Naive thymus-derived CD4-positive, alpha-beta T cell (primary cell): ENCODE measurements at regions not wholly inside any gene's neighbourhood (a gene's known extent, or its start where the extent isn't known, plus 50 kb on each side); places are given as distances from the start of the nearest gene placed in this dataset.

Source experiments
- ATAC-seq: fragments of 150-1000 bp; cut with Tn5 transposase; 2 replicates; pipeline ENCODE4 v1.10.0; 2021; ENCODE audit warnings: mild to moderate bottlenecking, moderate library complexity
- CTCF ChIA-PET: fragments of 350-600 bp; sonication (Branson Sonifier 250); formaldehyde crosslinking; loops from one replicate; lab custom pipeline; 2021; ENCODE audit warnings: antibody characterized with exemption; lab: Charles Lee
- POLR2A ChIA-PET: fragments of 350-600 bp; sonication (Branson Sonifier 250); formaldehyde crosslinking; loops from one replicate; lab custom pipeline; 2021; ENCODE audit warnings: antibody characterized with exemption, inconsistent platforms; lab: Charles Lee
- DNase-seq, 9 donors: peaks; one replicate each; pipeline versions ENCODE4 v3.0.0 to v3.0.0-alpha.2; 2020 to 2022; ENCODE audit warnings: mixed read lengths in 1 of 9
- H3K27ac ChIP-seq: one replicate; pipeline ENCODE4 v1.7.0; 2013; ENCODE audit warnings: mild to moderate bottlenecking, low read depth, low read length, moderate library complexity
- H3K27me3 ChIP-seq, 2 donors: one replicate each; pipeline ENCODE4 v1.7.0; 2013; ENCODE audit warnings: low read length in 2 of 2, mild to moderate bottlenecking in 2 of 2, moderate library complexity in 2 of 2; ENCODE audit not compliant: control insufficient read depth in 2 of 2, insufficient read depth in 2 of 2
- H3K36me3 ChIP-seq, 3 experiments: 1 replicate in 2 of 3; 2 replicates in 1 of 3; pipeline ENCODE4 v1.7.0; 2013; ENCODE audit warnings: low read length in 3 of 3, mild to moderate bottlenecking in 3 of 3, moderate library complexity in 1 of 3; ENCODE audit not compliant: insufficient read depth in 3 of 3, control insufficient read depth in 2 of 3
- H3K4me1 ChIP-seq, 2 donors: one replicate each; pipeline ENCODE4 v1.7.0; 2013; ENCODE audit warnings: low read length in 2 of 2, mild to moderate bottlenecking in 2 of 2, moderate library complexity in 1 of 2; ENCODE audit not compliant: control insufficient read depth in 2 of 2, insufficient read depth in 2 of 2
- H3K4me3 ChIP-seq: 2 replicates; pipeline ENCODE4 v1.7.0; 2013; ENCODE audit warnings: mild to moderate bottlenecking, low read length
- H3K9me3 ChIP-seq, 3 experiments: 1 replicate in 2 of 3; 2 replicates in 1 of 3; pipeline ENCODE4 v1.7.0; 2013; ENCODE audit warnings: low read length in 3 of 3; ENCODE audit not compliant: control insufficient read depth in 2 of 3
- H3K27ac Mint-ChIP-seq, 9 donors: one replicate each; pipeline ENCODE4 v1.8.0; 2020 to 2022; ENCODE audit warnings: mixed read lengths in 9 of 9, mild to moderate bottlenecking in 8 of 9, moderate library complexity in 5 of 9, inconsistent platforms in 2 of 9
- H3K27me3 Mint-ChIP-seq, 5 donors: one replicate each; pipeline ENCODE4 v1.8.0; 2021 to 2022; ENCODE audit warnings: mixed read lengths in 5 of 5, mild to moderate bottlenecking in 1 of 5
- H3K36me3 Mint-ChIP-seq, 5 donors: one replicate each; pipeline ENCODE4 v1.8.0; 2020 to 2022; ENCODE audit warnings: mixed read lengths in 5 of 5, mild to moderate bottlenecking in 3 of 5, inconsistent platforms in 1 of 5
- H3K4me1 Mint-ChIP-seq, 7 donors: one replicate each; pipeline ENCODE4 v1.8.0; 2020 to 2022; ENCODE audit warnings: mixed read lengths in 7 of 7, mild to moderate bottlenecking in 3 of 7, inconsistent platforms in 1 of 7
- H3K4me3 Mint-ChIP-seq, 10 donors: one replicate each; pipeline ENCODE4 v1.8.0; 2020 to 2022; ENCODE audit warnings: mild to moderate bottlenecking in 10 of 10, mixed read lengths in 10 of 10, moderate library complexity in 6 of 10, inconsistent platforms in 2 of 10
- H3K9me3 Mint-ChIP-seq, 11 donors: one replicate each; pipeline ENCODE4 v1.8.0; 2020 to 2022; ENCODE audit warnings: mixed read lengths in 11 of 11, mild to moderate bottlenecking in 4 of 11, inconsistent platforms in 1 of 11, moderate library complexity in 1 of 11
- intact Hi-C, 2 donors: fragments of 100-400 bp; cut with micrococcal nuclease; formaldehyde crosslinking; loops; one replicate each; pipeline ENCODE4 v1.15.1; 2023

GRCh38 chr10:60495338-60496055 is 105.8 kb upstream of the ANK3 start:
- H3K9me3 Mint-ChIP-seq, result no peaks in the 10 kb centered on the region
- H3K4me1 ChIP-seq, result no peaks in the 10 kb centered on the region
- no peaks in the 10 kb centered on the region for H3K27me3 ChIP-seq
- intact Hi-C loops, result no loop called here
- no peaks in the 10 kb centered on the region for H3K27me3 Mint-ChIP-seq
- CTCF ChIA-PET, result no interaction called here
- H3K4me3 Mint-ChIP-seq, result no peak overlapping the region
- no peak overlapping the region for H3K27ac ChIP-seq
- H3K9me3 ChIP-seq, result no peaks in the 10 kb centered on the region
- DNase-seq (no peak), ATAC-seq (no peak)
- H3K4me3 ChIP-seq, result no peak overlapping the region
- POLR2A ChIA-PET, result no interaction called here
- peaks cover 9 to 68% (median 11%) of the 10 kb centered on the region in 7 donors for H3K4me1 Mint-ChIP-seq
- peaks cover 0 to 17% (median 7%) of the 10 kb centered on the region in 5 donors for H3K36me3 Mint-ChIP-seq
- peaks cover 0 to 3% (median 0%) of the 10 kb centered on the region in 3 experiments for H3K36me3 ChIP-seq
- H3K27ac Mint-ChIP-seq, result no peak overlapping the region

- Histone ChIP-seq H3K4me3 (no peak overlapping the region), H3K36me3 (peaks cover 0 to 3% (median 0%) of the 10 kb centered on the region in 3 experiments), H3K9me3 (no peaks in the 10 kb centered on the region), H3K27me3 (no peaks in the 10 kb centered on the region), H3K4me1 (no peaks in the 10 kb centered on the region), H3K27ac (no peak overlapping the region)
- Mint-ChIP-seq H3K36me3 (peaks cover 0 to 24% (median 10%) of the 10 kb centered on the region in 5 donors), H3K4me1 (peaks cover 13 to 70% (median 18%) of the 10 kb centered on the region in 7 donors), H3K27me3 (no peaks in the 10 kb centered on the region), H3K27ac (no peak overlapping the region), H3K9me3 (no peaks in the 10 kb centered on the region), H3K4me3 (no peak overlapping the region)
- ATAC-seq (no peak), DNase-seq (no peak)
- CTCF ChIA-PET, result no interaction called here
- intact Hi-C loops, result no loop called here
- POLR2A ChIA-PET, result no interaction called here
These were observed 105.1 kb upstream of the ANK3 start for GRCh38 chr10:60494774-60495173.

- H3K27ac Mint-ChIP-seq, result no peak overlapping the region
- H3K4me3 ChIP-seq, result no peak overlapping the region
- no peaks in the 10 kb centered on the region for H3K9me3 ChIP-seq
- POLR2A ChIA-PET, result no interaction called here
- peaks cover 3 to 47% (median 16%) of the 10 kb centered on the region in 7 donors for H3K4me1 Mint-ChIP-seq
- intact Hi-C loops, result no loop called here
- H3K36me3 Mint-ChIP-seq, result peaks cover 0 to 32% (median 14%) of the 10 kb centered on the region in 5 donors
- H3K27me3 Mint-ChIP-seq, result no peaks in the 10 kb centered on the region
- ATAC-seq (no peak), DNase-seq (no peak)
- no peaks in the 10 kb centered on the region for H3K4me1 ChIP-seq
- no peaks in the 10 kb centered on the region for H3K27me3 ChIP-seq
- no peak overlapping the region for H3K27ac ChIP-seq
- no peak overlapping the region for H3K4me3 Mint-ChIP-seq
- peaks cover 0 to 1% (median 0%) of the 10 kb centered on the region in 11 donors for H3K9me3 Mint-ChIP-seq
- peaks cover 0 to 3% (median 0%) of the 10 kb centered on the region in 3 experiments for H3K36me3 ChIP-seq
- CTCF ChIA-PET, result no interaction called here
These were observed 101.5 kb upstream of the ANK3 start for GRCh38 chr10:60491162-60491561.

GRCh38 chr10:60490013-60490412 is 100.3 kb upstream of the ANK3 start:
- H3K4me1 Mint-ChIP-seq, result peaks cover 3 to 49% (median 23%) of the 10 kb centered on the region in 7 donors
- H3K9me3 Mint-ChIP-seq, result peaks cover 0 to 1% (median 0%) of the 10 kb centered on the region in 11 donors
- no peak overlapping the region for H3K27ac Mint-ChIP-seq
- no peak for DNase-seq
- no peaks in the 10 kb centered on the region for H3K27me3 ChIP-seq
- no peak overlapping the region for H3K4me3 Mint-ChIP-seq
- intact Hi-C loops, result no loop called here
- no peaks in the 10 kb centered on the region for H3K4me1 ChIP-seq
- no peak overlapping the region for H3K4me3 ChIP-seq
- H3K36me3 ChIP-seq, result peaks cover 0 to 3% (median 0%) of the 10 kb centered on the region in 3 experiments
- H3K27ac ChIP-seq, result no peak overlapping the region
- H3K9me3 ChIP-seq, result no peaks in the 10 kb centered on the region
- ChIA-PET POLR2A (no interaction called here), CTCF (no interaction called here)
- H3K27me3 Mint-ChIP-seq, result no peaks in the 10 kb centered on the region
- no peak for ATAC-seq
- H3K36me3 Mint-ChIP-seq, result peaks cover 0 to 33% (median 23%) of the 10 kb centered on the region in 5 donors

GRCh38 chr10:60488111-60488669 is 98.5 kb upstream of the ANK3 start:
- H3K27me3 Mint-ChIP-seq, result no peaks in the 10 kb centered on the region
- H3K27me3 ChIP-seq, result no peaks in the 10 kb centered on the region
- H3K4me3 Mint-ChIP-seq, result no peak overlapping the region
- H3K36me3 ChIP-seq, result peaks cover 0 to under 1% (median 0%) of the 10 kb centered on the region in 3 experiments
- H3K9me3 ChIP-seq, result no peaks in the 10 kb centered on the region
- no peak overlapping the region for H3K27ac ChIP-seq
- H3K4me1 ChIP-seq, result no peaks in the 10 kb centered on the region
- ATAC-seq, result no peak
- CTCF ChIA-PET, result no interaction called here
- H3K9me3 Mint-ChIP-seq, result peaks cover 0 to 1% (median 0%) of the 10 kb centered on the region in 11 donors
- H3K4me3 ChIP-seq, result no peak overlapping the region
- H3K4me1 Mint-ChIP-seq, result peaks cover 3 to 47% (median 25%) of the 10 kb centered on the region in 7 donors
- POLR2A ChIA-PET, result no interaction called here
- peaks cover 0 to 39% (median 21%) of the 10 kb centered on the region in 5 donors for H3K36me3 Mint-ChIP-seq
- intact Hi-C loops, result no loop called here
- DNase-seq, result no peak
- H3K27ac Mint-ChIP-seq, result peak overlapping the region in 1 of 9 donors; percentile 13

- no peaks in the 10 kb centered on the region for H3K27me3 Mint-ChIP-seq
These were observed 97.9 kb upstream of the ANK3 start for GRCh38 chr10:60487543-60487942.

More at GRCh38 chr10:60487543-60487942, 97.9 kb upstream of the ANK3 start:
- intact Hi-C loops, result no loop called here
- POLR2A ChIA-PET, result no interaction called here
- H3K4me3 Mint-ChIP-seq, result no peak overlapping the region
- CTCF ChIA-PET, result no interaction called here
- Histone ChIP-seq H3K9me3 (no peaks in the 10 kb centered on the region), H3K4me3 (no peak overlapping the region), H3K27ac (no peak overlapping the region), H3K27me3 (no peaks in the 10 kb centered on the region), H3K36me3 (no peaks in the 10 kb centered on the region), H3K4me1 (no peaks in the 10 kb centered on the region)
- peaks cover 0 to 1% (median 0%) of the 10 kb centered on the region in 11 donors for H3K9me3 Mint-ChIP-seq
- peaks cover 2 to 44% (median 22%) of the 10 kb centered on the region in 7 donors for H3K4me1 Mint-ChIP-seq
- H3K36me3 Mint-ChIP-seq, result peaks cover 0 to 36% (median 18%) of the 10 kb centered on the region in 5 donors
- no peak for DNase-seq
- ATAC-seq, result no peak
- H3K27ac Mint-ChIP-seq, result peak overlapping the region in 1 of 9 donors; percentile 36
